ENCODE measurements at regions not wholly inside any gene's neighbourhood (a gene's known extent, or its start where the extent isn't known, plus 50 kb on each side); places are given as distances from the start of the nearest gene placed in this dataset.

- TF ChIP-seq MYC (IDR thresholded peaks at IDR 0.05; ENCODE audit: low read depth, low read length) (no peak), CTCF (IDR thresholded peaks at IDR 0.05; ENCODE audit: low read depth, low read length) (no peak), POLR2A (IDR thresholded peaks at IDR 0.05; ENCODE audit: extremely low read depth, insufficient read length) (no peak), MAX (IDR thresholded peaks at IDR 0.05; ENCODE audit: low read depth, low read length) (no peak)
- no peak for DNase-seq (ENCODE audit: low read depth)
- no peak overlapping the region for H3K4me3 ChIP-seq (ENCODE audit: low read depth, low read length)
Observed at GRCh38 chr17:14459955-14460354, 159.1 kb downstream of the HS3ST3B1 start.

- no peak overlapping the region for H3K4me3 ChIP-seq (ENCODE audit: low read depth, low read length)
- no peak for DNase-seq (ENCODE audit: low read depth)
- TF ChIP-seq MAX (IDR thresholded peaks at IDR 0.05; ENCODE audit: low read depth, low read length) (no peak), MYC (IDR thresholded peaks at IDR 0.05; ENCODE audit: low read depth, low read length) (no peak), CTCF (IDR thresholded peaks at IDR 0.05; ENCODE audit: low read depth, low read length) (no peak), POLR2A (IDR thresholded peaks at IDR 0.05; ENCODE audit: extremely low read depth, insufficient read length) (no peak)
Observed at GRCh38 chr17:14458724-14459123, 157.8 kb downstream of the HS3ST3B1 start.

- H3K4me3 ChIP-seq (ENCODE audit: low read depth, low read length), result no peak overlapping the region
- no peak for DNase-seq (ENCODE audit: low read depth)
- TF ChIP-seq POLR2A (IDR thresholded peaks at IDR 0.05; ENCODE audit: extremely low read depth, insufficient read length) (no peak), MYC (IDR thresholded peaks at IDR 0.05; ENCODE audit: low read depth, low read length) (no peak), MAX (IDR thresholded peaks at IDR 0.05; ENCODE audit: low read depth, low read length) (no peak), CTCF (IDR thresholded peaks at IDR 0.05; ENCODE audit: low read depth, low read length) (no peak)
Observed at GRCh38 chr17:14454746-14455145, 153.9 kb downstream of the HS3ST3B1 start.

DNA sequence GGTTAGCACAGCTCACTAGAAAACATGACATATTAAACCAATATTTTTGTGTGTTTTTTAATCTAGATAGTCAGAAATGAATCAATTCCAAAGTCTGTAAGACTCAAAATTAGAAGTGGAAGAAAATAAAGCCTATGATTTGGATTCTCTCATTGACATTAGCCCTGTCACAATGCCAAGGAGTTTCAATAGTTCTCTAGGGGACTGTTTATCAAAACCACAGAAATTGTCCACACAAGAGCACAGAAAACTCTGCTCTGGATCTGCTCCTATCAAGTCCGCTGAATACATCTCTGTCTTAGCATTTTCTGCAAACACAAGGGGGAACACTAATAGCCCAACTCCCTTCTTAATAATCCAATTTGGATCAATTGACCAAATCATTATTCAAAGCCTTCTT lies 152.0 kb downstream of the HS3ST3B1 start:
- H3K4me3 ChIP-seq (ENCODE audit: low read depth, low read length), result no peak overlapping the region
- TF ChIP-seq CTCF (IDR thresholded peaks at IDR 0.05; ENCODE audit: low read depth, low read length) (no peak), MAX (IDR thresholded peaks at IDR 0.05; ENCODE audit: low read depth, low read length) (no peak), POLR2A (IDR thresholded peaks at IDR 0.05; ENCODE audit: extremely low read depth, insufficient read length) (no peak), MYC (IDR thresholded peaks at IDR 0.05; ENCODE audit: low read depth, low read length) (no peak)
- DNase-seq (ENCODE audit: low read depth), result no peak

- TF ChIP-seq MYC (IDR thresholded peaks at IDR 0.05; ENCODE audit: low read depth, low read length) (no peak), CTCF (IDR thresholded peaks at IDR 0.05; ENCODE audit: low read depth, low read length) (no peak), POLR2A (IDR thresholded peaks at IDR 0.05; ENCODE audit: extremely low read depth, insufficient read length) (no peak), MAX (IDR thresholded peaks at IDR 0.05; ENCODE audit: low read depth, low read length) (no peak)
- DNase-seq (ENCODE audit: low read depth), result no peak
- no peak overlapping the region for H3K4me3 ChIP-seq (ENCODE audit: low read depth, low read length)
Observed at GRCh38 chr17:14451729-14452191, 150.9 kb downstream of the HS3ST3B1 start.

DNA sequence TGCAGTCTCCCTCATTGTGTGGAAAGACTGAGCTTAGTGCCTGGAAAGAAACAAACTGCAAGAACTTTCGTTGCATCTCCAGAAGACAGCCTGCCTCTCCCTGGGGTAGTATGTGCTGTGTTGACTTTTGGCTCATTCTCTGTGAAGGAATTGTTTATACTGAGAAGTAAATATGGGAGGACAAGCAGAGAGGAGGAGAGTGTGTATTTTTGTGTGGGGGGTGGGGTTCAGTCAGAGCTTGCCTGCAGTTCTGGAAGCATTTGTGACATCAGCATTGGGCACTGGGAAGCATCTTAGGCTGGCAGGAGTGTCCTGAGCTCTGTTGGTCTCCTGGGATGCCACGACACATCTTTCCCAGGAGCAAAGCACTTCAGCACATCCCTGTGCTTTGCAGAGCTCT lies 147.9 kb downstream of the HS3ST3B1 start:
- H3K4me3 ChIP-seq (ENCODE audit: low read depth, low read length), result no peak overlapping the region
- DNase-seq (ENCODE audit: low read depth), result no peak
- TF ChIP-seq MAX (IDR thresholded peaks at IDR 0.05; ENCODE audit: low read depth, low read length) (no peak), MYC (IDR thresholded peaks at IDR 0.05; ENCODE audit: low read depth, low read length) (no peak), POLR2A (IDR thresholded peaks at IDR 0.05; ENCODE audit: extremely low read depth, insufficient read length) (no peak), CTCF (IDR thresholded peaks at IDR 0.05; ENCODE audit: low read depth, low read length) (no peak)

Measured in NB4 (cell line).